Activated CD8-positive, alpha-beta memory T cell treated with anti-CD3 and anti-CD28 coated beads for 36 hours (primary cell): ENCODE measurements at regions not wholly inside any gene's neighbourhood (a gene's known extent, or its start where the extent isn't known, plus 50 kb on each side); places are given as distances from the start of the nearest gene placed in this dataset.

ENCODE experiments used
- CTCF ChIA-PET: fragments of 350-600 bp; sonication (Branson Sonifier 250); formaldehyde crosslinking; loops from one replicate; lab custom pipeline; 2021; ENCODE audit warnings: antibody characterized with exemption; lab: Charles Lee
- POLR2A ChIA-PET: fragments of 350-600 bp; sonication (Branson Sonifier 250); formaldehyde crosslinking; loops from one replicate; lab custom pipeline; 2021; ENCODE audit warnings: antibody characterized with exemption; lab: Charles Lee

DNA sequence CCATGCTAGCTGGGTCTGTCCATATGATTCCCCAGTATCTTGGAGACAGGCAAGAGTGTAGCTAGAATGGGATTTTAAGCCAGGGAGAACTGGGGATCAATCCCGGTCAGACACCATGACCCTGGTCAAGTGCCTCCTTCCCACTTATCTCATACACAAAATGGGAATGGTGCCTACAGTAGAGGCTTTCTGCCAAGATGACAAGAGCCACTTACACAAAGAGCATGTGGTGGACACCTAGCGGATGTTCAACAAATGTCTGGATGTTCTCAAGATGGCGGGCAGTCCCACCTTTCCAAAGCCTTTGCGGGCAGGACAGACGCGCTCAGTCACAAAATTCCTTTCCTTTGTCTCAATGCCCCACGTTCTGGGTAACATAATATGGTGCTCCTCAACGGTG, 57.3 kb downstream of the MAF start:
- CTCF ChIA-PET, result no interaction called here
- POLR2A ChIA-PET, result no interaction called here

DNA sequence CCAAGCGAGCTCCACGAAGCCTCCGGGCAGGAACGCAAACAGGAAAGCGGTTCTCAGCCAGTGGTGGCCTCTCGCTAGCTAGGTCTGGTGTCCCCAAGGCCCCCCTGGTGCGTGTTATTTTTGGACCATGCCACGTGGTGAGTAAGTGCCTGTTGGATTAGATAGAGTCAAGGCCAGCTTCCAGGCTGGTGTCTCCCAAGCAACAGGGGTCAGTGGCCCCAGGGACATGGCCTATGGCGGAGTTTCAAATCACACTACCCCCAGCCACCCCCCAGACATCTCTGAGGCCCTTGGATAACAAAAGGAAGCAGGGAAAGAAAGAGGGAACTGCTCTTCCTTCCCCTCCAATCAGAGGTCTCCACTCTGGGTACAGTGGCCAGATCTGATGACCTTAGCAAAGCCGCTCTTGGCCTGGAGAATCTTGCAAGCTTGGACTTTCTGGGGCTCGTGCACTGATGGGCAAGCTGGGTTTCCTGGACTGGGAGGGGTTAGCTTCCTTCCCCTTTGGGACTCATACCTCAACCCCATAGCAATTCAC, 58.2 kb downstream of the MAF start:
- ChIA-PET CTCF (no interaction called here), POLR2A (no interaction called here)

DNA sequence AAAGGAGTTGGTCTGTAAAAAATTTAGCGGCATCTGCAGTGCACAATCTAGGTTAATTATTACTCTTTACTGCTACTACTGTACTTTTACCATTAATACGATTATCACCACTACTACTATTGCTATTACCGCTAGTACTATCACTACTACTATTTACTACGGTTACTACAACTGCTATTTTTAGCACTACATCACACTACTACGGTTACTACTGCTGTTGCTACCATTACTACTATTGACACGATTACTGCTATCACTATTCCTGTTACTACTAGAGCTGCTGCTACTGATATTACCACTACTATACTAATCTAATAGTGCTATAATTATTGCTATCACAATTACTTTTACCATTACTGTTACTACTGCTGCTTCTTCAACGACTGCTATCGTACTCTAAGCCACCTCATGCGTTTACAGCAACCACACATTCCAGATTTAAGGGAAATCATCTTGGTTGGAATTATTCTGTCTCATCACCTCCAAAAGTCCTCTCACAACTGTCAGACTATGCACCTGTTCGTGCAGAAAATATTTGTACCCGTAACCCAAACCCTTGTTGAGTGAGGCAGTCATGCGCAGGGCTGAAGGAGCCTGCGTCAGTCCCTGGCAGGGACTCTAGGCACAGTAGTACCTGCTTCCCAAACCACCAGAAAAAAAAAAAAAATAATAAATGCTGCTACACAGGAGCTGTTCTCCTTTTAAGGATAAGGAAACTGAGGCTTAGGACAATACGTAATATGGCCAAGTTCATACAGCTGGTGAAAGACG, 59.5 kb downstream of the MAF start:
- ChIA-PET CTCF (no interaction called here), POLR2A (no interaction called here)

DNA sequence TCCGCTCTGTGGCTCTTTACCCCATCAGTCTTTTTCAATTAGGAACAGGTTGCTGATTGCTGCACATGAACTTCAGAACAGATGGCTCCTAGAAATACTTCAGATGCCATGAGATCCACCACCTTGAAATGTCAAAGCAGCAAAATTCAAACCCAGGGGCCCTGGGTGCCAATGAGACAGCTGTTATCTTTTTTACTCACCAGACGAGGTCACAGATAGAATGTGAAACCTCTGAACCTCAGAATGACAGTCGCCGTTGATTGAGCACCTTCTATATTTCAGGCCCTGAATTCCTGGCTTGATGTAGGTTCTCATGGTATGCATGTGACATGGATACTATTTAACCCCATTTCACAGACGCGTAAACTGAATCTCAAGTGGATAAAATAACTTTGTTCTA, 63.0 kb downstream of the MAF start:
- ChIA-PET CTCF (no interaction called here), POLR2A (no interaction called here)

DNA sequence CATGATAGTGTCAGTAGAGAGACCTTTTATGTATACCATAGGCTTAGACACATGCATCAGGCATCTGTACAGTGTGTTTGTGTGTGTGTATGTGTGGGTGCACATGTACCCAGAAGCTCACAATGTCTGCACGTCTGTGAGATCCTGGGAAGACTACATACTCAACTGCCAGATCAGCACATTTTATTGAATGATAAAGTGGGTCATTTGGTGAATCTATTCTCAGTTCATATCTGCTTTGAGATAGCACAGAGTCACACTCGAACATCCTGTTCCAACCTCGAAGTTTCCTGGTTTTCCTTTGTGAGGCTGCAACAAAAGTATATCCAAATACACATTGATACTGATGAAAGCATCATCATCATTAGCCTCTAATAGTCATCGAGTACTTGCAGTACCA, 63.6 kb downstream of the MAF start:
- CTCF ChIA-PET, result no interaction called here

DNA sequence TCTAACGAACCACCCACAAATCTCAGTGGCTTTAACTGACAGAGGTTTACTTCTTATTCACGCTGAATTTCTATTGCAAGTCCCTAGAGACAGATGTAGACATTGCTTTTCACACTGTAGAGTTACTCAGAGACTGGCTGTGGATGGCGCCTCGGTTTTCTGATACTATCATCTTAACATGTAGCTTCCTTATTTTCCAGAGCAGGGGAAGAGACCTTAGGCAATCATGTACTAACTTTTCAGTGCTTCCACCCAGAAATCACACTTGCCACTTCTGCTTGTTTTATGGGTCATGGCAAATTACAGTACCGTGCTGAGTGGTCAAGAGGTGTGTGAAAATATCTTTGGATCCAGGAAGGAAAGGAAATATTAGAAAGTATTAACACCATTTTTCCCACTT, 65.4 kb downstream of the MAF start:
- CTCF ChIA-PET, result no interaction called here
- POLR2A ChIA-PET, result no interaction called here

More for the DNA sequence above, 63.6 kb downstream of the MAF start:
- POLR2A ChIA-PET, result no interaction called here

DNA sequence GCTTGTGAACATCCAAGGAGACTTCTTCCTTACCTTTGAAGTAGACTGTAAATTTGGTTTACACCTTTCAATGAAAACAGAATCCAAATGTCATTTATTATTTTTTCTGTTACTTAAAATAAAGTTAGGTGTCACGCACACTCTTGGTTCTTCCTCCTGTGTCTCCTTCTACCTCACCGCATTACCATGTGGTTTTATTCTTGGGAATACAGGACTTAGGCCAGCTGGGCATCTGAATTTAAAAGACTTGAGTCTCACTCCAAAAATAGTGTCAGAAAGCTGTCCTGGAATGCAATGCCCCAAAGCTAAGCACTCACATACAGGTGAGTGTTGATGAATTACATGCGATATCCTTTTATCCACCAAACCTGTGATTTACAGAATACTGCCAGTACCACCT, 66.4 kb downstream of the MAF start:
- POLR2A ChIA-PET, result no interaction called here
- CTCF ChIA-PET, result no interaction called here

DNA sequence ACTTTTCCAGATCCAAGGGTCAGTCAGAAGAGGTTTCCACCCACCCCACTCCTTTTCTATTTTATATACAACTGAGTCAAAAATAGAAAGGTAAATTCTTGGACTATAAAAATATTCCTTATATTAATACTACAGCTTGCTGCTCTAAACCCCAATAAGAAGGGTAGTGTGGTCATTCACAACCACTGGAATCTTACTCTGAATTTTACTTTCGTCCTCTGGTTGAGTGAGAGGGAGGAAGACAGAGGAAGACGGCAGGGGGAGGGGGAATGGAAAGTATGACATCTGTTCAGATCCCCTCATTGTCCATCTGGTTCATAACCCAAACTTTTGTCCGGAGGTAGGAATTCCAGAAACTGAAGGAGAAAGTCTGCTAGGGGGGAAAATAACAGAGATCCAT, 67.2 kb downstream of the MAF start:
- ChIA-PET CTCF (no interaction called here), POLR2A (no interaction called here)

DNA sequence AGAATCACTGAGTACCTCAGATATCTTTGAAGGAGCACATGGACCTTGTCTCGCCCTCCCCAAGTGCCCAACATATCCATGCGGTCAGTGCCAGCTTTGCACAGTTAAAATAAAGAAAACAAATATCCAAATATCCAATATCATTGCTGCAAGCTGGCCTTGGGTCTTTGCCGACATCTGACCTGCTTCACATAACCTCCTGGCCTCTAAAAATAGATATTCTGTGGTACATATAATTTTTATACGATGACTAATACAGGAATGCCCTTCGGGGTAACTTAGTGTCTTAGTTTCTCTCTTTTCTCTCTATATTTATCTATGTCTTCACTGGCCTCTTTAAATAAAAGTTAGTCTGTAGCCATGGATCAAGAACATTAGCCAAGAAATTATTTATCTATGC, 67.8 kb downstream of the MAF start:
- ChIA-PET POLR2A (no interaction called here), CTCF (no interaction called here)

DNA sequence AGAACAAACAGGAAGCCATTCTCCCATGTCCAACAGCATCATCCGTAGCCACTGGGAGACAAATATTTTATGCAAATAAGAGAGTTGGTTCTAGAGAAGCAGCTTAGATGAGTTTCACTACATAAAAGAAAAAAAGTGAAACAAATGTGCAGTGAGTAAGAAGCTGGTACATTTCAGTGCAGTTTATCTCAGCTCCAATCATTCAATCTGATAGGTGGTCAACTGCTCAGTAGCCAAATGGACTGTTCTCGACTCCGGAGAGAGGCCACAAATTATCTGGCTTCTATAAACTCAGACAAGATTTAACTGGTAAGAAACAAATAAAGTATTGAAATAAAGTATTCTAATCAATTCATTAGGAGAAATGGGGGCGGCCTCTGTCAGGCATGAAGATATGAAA, 68.3 kb downstream of the MAF start:
- CTCF ChIA-PET, result no interaction called here
- POLR2A ChIA-PET, result no interaction called here

DNA sequence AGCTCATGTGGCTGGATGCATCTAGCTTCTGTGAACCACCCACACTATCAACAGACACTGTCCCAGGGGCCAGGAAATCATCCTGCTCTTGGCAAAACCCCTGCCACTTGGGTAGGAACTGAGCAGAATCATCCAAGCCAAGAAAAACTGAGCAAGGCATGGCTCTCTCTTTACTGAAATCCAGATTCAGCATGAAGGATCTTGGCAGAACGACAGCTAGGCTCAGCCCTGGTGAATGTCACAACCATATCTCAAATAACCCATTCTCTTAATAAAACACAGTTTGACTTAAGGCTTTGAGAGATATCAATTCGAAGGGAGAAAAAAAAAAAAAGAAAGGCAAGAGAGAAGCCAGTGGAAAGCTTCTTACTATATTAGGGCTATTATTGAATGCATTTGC, 72.2 kb downstream of the MAF start:
- CTCF ChIA-PET, result interaction anchor here (1.0 kb wide), 1 partner anchor 100 kb away, joined by 3 read pairs; no protein-coding TSS in a partner anchor

DNA sequence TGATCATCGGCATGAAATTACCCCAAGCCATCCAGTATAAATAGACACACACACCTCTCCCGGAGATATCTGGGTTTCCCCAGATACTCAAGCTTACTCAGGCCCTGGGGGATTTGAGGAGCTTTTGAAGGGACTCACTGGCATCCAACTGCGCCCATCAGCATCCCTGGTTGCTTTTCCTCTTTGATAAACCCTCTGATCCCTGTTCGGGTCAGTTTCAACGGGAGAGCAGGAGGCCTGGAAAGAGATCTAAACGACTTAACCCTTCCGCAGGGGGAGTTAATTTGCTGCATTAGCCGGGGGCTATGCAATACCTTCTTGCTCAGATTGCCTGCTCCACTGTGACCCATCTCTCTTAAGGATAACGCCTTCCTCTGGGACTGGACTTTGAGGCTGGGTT, 76.6 kb downstream of the MAF start:
- CTCF ChIA-PET, result no interaction called here
- POLR2A ChIA-PET, result no interaction called here

More for the DNA sequence above, 72.2 kb downstream of the MAF start:
- POLR2A ChIA-PET, result no interaction called here

DNA sequence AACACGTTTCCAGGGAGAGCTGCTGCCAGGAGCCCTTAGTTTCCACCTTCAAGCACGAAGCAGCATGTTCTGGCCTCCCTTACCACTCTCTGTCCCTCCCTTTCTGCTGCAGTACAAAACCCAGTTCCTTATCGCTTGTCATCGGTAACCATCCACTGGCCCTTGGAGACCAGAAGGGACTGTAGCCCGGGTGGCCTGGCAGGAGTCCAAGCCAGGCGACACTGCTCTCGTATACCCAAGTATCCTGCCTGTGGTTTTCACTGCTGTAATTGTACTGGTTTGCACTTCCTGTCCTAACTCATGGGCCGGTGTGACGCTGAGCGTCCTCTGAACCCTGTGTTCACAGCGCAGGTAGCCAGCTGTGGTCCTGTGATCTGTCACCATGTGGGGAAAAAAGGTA, 81.1 kb downstream of the MAF start:
- POLR2A ChIA-PET, result no interaction called here
- CTCF ChIA-PET, result no interaction called here

DNA sequence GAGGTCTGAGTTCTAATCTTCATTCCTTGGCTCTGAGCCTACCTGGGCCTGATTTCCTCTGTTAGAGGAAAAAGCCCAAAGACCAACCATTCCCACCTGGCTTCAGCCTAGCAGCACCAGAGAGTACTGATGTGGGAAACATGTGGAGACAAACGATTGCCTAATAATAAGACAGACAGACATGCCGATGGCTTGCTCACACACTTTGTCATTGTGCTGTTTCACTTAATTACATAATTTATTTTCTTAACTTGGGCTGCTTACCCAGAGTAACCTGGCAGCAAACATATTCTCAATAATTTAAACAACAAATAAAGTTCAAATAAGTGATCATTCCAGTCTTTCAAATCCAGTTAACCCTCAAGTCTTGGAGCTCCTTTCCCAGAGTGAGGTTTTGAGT, 83.4 kb downstream of the MAF start:
- ChIA-PET CTCF (interaction anchor here (0.7 kb wide), 1 partner anchor 45 kb away, joined by 3 read pairs; no protein-coding TSS in a partner anchor), POLR2A (no interaction called here)

DNA sequence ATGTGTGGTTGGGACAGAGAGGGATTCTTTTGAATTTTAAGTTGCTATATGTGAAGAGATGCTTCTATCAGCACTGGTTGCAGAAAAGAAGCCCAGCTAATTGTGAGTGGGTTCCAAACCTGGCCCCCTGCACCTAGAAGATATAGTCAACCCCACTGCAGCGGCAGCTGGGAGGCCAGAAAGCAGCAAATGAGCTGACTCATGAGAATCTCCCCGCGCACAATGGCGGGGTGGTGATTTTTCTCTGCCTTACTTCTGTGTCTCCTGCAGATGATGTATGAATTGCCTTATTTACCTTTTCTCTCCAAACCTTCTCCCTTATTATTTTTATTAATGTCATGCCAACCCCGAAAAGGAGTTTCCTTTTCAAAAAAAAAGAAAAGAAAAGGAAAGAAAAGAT, 89.7 kb downstream of the MAF start:
- CTCF ChIA-PET, result no interaction called here
- POLR2A ChIA-PET, result no interaction called here

DNA sequence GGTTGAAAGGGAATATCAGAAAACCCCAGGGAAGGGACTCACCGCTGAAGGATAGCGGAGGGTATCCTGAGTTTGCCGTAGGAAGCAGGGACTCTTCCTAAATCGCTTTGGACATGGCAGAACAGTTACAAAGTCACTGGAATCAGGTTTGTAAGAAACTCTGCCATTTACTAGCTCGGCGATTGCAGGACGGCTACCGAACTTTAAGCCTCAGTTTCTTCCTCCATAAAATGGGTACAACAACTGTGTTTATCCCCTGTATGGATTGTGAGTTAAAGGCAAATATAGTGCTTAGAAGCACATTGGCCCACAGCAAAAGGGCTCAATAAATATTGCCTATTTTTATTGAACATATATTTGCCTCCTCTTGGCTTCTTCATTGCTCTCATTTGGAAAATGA, 90.6 kb downstream of the MAF start:
- POLR2A ChIA-PET, result no interaction called here
- CTCF ChIA-PET, result no interaction called here

DNA sequence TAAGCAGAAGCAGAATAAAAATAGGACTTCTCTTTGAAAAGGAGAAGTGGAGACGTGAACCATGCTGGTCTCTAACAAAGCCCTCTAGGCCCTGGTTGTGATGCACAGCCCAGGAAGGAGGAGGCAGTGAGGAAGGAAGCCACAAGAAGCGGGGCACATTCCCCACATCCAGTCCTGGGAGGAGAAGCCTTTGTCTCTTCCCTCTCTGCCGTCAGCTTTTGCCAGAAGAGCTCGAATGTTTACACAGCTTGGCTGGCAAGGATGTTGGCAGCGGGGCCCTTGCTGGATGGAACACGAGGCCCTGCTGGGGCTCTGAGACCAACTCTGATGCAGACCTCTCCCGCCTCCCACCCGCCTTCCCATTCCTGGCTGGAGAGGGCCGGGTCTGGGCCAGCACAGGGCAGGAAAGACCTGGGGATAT, 91.3 kb downstream of the MAF start:
- ChIA-PET POLR2A (no interaction called here), CTCF (no interaction called here)

DNA sequence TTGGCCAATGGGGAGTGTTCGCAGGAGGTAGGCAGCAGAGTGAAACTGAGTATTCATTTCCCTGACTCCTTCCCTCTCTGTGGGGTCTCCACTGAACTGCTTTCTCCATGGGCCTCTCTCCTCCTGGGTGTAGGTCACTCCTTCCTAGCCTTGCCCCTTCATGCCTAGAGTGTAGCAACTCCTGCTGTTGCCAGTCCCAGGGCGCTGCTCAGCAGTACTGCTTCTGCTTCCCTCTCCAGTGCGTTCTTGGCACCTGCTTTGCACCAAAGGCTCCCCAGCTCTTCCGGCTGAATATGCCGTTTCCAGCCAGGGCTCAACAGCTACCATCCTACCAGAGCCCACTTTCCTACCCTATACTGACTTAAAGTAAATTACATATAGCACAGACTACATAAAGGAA, 92.2 kb downstream of the MAF start:
- CTCF ChIA-PET, result no interaction called here
- POLR2A ChIA-PET, result no interaction called here

DNA sequence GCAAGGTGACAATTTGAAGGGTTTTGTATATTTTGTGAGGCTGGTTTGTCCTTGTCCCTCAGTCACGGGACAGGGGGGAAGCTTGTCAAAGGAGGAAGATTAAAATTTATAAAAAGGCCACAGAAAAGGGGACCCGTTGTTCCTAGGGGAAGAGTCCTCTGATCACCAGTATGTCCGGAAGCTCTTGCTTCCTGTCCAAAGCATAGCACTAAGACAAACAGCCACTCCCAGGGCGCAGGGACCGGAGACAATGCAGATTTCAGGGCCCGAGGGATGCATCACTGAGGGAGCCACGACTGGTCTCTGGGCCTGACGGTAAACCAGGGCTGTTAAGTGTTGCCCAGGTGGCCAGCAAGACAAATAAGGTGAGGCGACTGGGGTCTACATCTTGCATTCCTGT, 95.2 kb downstream of the MAF start:
- POLR2A ChIA-PET, result interaction anchor here (0.5 kb wide), 1 partner anchor 83 kb away, joined by 11 read pairs; no protein-coding TSS in a partner anchor

DNA sequence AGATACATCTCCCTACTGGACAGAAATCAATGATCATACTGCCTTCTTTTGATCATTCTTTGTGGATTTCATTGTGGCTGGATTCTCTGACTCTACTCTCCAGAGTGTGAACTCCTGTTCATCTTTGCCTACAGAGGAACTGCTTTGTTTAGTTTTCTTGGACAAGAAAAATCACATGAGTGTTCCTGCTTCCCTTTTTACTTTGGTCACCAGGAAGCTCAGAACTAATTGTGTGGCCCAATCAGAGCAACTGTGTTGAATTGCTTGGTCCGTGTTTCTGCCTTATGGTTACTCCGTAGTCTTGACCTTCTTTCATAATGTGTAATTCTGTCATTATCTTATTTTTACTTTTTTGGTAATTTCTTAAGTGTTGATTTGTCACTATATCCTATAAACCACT, 97.0 kb downstream of the MAF start:
- CTCF ChIA-PET, result no interaction called here
- POLR2A ChIA-PET, result no interaction called here

More for the DNA sequence above, 95.2 kb downstream of the MAF start:
- CTCF ChIA-PET, result no interaction called here

DNA sequence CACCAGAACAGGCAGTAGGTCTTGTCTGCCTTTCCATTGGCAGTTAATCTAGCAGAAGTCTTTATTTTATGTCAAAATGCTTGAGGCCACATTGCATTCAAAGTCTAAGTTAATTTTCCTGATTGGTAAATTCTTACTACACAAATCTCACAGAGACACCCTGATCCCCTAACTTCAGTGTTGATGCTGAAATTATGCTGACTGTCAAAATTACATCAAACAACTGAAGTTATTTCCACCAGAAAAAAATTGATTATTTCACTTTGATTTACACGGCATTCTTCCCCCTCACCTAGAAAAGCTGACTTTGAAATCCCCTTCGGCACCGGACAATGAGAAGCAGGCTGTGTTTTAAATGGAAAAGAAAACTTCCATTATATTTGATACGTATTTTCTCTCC, 99.1 kb downstream of the MAF start:
- ChIA-PET CTCF (no interaction called here), POLR2A (no interaction called here)
